ENCODE measurements at regions not wholly inside any gene's neighbourhood (a gene's known extent, or its start where the extent isn't known, plus 50 kb on each side); places are given as distances from the start of the nearest gene placed in this dataset.
"Not testable (repeated sequence)": the region's sequence is repeated elsewhere in the genome, so short reads cannot be mapped to it uniquely, and the experiment has no call there.

DNA sequence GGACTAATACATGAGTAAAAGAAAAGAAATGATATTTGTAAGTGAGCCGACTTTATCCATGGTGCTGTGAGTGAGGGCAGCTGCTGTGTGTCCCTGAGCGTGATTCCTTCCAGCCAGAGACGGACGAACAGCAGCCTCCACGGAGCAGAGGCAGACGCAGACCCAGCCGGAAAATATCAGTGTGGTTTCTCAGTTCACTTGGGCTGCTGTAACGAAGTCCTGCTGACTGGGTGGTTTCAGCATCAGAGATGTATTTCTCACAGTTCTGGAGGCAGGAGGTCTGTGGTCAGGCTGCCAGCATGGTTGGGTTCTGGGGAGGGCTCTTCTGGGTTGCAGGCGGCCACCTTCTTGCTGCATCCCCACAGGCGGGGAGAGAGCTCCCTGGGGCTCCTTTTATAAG, 375.6 kb downstream of the GLRX3 start:
- no peaks in the 10 kb centered on the region for H3K27me3 Mint-ChIP-seq (ENCODE audit: low read depth)
- H3K4me1 Mint-ChIP-seq (ENCODE audit: low read depth) = no peaks in the 10 kb centered on the region
- intact Hi-C loops (cut with micrococcal nuclease) = no loop called here
- H3K4me3 Mint-ChIP-seq (ENCODE audit: low read depth) = no peak overlapping the region
- no peaks in the 10 kb centered on the region for H3K9me3 Mint-ChIP-seq
- DNase-seq (ENCODE audit: low spot score) = no peak
- no peaks in the 10 kb centered on the region for H3K36me3 Mint-ChIP-seq (ENCODE audit: low read depth)
- no peak overlapping the region for H3K27ac Mint-ChIP-seq

DNA sequence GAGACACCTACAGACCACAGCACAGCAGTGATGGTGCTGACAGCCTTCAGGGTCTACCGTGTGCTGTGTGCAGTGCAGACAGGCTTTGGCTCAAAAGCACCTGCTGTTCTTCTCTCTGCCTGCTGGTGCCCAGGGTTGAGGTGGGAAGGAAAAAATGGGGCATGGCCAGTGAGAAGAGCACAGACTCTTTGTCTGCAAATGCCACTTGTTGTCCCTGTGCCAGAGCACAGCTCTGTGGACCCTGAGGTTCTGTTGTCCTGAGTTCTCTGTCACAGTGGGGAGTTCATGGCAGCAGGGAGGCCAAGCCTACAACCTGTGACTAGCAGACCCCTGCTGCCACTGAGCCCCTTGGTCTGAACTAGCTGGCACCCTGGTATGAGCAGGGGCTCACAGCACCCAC, 376.7 kb downstream of the GLRX3 start:
- no peaks in the 10 kb centered on the region for H3K4me1 Mint-ChIP-seq (ENCODE audit: low read depth)
- DNase-seq (ENCODE audit: low spot score) = no peak
- peaks cover 3% of the 10 kb centered on the region for H3K9me3 Mint-ChIP-seq
- intact Hi-C loops (cut with micrococcal nuclease) = no loop called here
- no peaks in the 10 kb centered on the region for H3K36me3 Mint-ChIP-seq (ENCODE audit: low read depth)
- no peaks in the 10 kb centered on the region for H3K27me3 Mint-ChIP-seq (ENCODE audit: low read depth)
- H3K27ac Mint-ChIP-seq = no peak overlapping the region
- H3K4me3 Mint-ChIP-seq (ENCODE audit: low read depth) = no peak overlapping the region

DNA sequence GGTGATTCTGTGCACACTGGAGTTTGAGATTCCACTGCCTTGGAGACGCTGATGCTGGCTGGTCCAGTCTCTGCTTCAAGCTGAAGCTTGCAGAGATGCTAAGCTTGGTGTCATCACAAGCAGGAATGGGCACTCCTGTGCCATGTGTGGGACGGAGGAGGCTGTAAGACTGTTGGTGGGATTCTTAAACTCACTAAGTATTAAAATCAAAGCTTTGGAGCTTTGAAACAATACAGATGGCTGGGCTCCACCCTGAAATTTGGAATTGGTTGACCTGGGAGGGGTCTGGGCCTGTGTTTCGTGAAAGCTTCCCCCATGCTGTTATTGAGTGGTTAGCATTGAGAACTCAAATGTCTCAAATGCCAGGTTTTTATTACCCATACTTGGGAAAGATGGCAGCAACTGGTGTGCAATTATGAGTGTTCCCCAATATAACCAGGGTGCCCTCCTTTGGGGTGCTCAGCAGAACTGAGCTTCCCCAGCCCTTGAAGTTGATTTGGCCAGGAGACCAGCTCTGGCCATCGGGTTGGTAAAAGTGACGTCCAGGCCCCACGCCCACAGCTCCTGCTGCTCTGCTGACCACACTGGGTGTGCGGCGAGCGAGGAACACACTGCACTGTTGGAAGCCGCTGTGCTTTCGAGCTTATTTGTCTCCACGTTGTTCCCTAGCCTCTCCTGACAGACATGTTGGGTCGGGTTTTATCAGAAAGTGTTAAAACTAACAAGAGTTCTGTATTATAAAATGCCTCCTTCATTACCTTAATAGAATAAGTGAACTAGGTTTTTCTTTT, 377.7 kb downstream of the GLRX3 start:
- H3K36me3 Mint-ChIP-seq (ENCODE audit: low read depth) = no peaks in the 10 kb centered on the region
- no peak overlapping the region for H3K27ac Mint-ChIP-seq
- peaks cover 3% of the 10 kb centered on the region for H3K9me3 Mint-ChIP-seq
- no peak for DNase-seq (ENCODE audit: low spot score)
- intact Hi-C loops (cut with micrococcal nuclease) = no loop called here
- no peaks in the 10 kb centered on the region for H3K27me3 Mint-ChIP-seq (ENCODE audit: low read depth)
- H3K4me1 Mint-ChIP-seq (ENCODE audit: low read depth) = no peaks in the 10 kb centered on the region
- H3K4me3 Mint-ChIP-seq (ENCODE audit: low read depth) = no peak overlapping the region

DNA sequence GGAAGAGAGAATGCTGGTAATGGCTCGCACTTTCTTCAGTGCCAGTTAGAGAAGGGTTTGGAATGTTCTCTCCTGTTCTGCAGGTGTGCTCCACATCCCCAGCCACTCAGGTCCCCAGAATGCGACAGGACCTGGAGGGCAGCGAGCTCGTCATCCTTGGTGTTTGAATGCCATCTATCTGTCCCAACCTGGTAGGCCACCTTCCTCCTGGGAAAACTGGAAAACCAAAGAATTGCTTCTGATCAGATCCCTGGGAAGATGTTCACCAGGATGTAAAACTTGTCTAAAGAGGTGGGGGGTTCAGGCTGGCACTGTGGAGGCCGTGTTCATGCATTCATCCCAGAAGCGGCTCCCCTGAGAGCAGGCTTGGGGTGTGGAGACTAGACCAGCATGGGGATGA, 379.5 kb downstream of the GLRX3 start:
- Mint-ChIP-seq H3K36me3 (ENCODE audit: low read depth) (no peaks in the 10 kb centered on the region), H3K9me3 (peaks cover 3% of the 10 kb centered on the region), H3K4me3 (ENCODE audit: low read depth) (no peak overlapping the region), H3K4me1 (ENCODE audit: low read depth) (no peaks in the 10 kb centered on the region), H3K27ac (no peak overlapping the region), H3K27me3 (ENCODE audit: low read depth) (no peaks in the 10 kb centered on the region)
- DNase-seq (ENCODE audit: low spot score) = no peak
- intact Hi-C loops (cut with micrococcal nuclease) = no loop called here

DNA sequence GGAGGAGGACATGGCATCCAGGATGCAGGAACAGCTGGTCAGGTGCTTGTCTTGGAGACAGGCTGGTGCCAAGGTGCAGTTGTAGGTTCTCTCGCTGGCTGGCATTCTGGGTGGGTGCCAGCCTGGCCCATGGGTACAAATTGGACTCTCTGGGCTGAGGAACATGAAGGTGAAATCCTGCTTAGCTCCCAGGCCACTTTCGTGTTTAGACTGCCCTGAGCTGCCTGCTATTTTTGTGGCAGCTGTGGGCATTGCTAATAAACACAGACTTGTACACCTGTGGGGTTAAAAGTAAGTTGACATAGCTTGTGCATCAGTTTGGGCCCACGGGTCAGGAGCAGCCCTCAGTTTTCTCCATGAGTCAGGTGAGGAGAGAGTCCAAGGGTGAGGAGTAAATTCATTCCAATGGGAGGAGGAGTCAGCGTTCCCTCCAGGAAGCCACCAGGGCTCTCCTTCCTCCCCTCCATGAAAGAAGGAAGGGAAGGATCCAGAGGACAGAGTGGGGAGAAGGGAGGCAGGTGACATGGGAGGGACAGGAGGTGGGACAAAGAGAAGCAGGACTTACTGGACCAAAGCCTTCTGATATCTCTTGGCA, 380.0 kb downstream of the GLRX3 start:
- no peak for DNase-seq (ENCODE audit: low spot score)
- Mint-ChIP-seq H3K27me3 (ENCODE audit: low read depth) (no peaks in the 10 kb centered on the region), H3K4me1 (ENCODE audit: low read depth) (no peaks in the 10 kb centered on the region), H3K36me3 (ENCODE audit: low read depth) (no peaks in the 10 kb centered on the region), H3K9me3 (peaks cover 3% of the 10 kb centered on the region), H3K4me3 (ENCODE audit: low read depth) (no peak overlapping the region), H3K27ac (no peak overlapping the region)
- intact Hi-C loops (cut with micrococcal nuclease) = no loop called here

DNA sequence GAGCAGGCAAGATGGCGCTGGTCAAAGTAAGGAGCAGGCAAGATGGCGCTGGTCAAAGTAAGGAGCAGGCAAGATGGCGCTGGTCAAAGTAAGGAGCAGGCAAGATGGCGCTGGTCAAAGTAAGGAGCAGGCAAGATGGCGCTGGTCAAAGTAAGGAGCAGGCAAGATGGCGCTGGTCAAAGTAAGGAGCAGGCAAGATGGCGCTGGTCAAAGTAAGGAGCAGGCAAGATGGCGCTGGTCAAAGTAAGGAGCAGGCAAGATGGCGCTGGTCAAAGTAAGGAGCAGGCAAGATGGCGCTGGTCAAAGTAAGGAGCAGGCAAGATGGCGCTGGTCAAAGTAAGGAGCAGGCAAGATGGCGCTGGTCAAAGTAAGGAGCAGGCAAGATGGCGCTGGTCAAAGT, 382.7 kb downstream of the GLRX3 start:
- H3K36me3 Mint-ChIP-seq (ENCODE audit: low read depth); DNase-seq (ENCODE audit: low spot score): not testable (repeated sequence)

DNA sequence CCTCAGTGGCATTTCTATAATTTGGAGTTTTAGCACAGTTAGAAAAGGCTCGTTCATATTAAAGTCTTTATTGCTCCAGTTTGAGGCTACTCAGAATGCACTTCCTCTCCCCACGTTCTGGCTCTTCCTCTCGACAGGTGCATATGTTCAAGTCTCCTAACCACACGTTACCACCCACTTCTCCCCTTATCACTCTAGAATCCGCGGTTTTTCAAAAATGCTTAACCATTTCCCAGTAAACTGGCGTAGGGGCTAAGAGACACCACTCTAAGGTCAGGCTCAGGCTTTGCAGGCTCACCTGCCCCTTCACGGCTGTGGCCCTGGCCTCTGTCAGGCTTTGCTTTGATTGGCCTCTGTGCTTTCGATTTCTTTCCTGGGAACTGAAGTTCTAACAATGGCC, 383.6 kb downstream of the GLRX3 start:
- Mint-ChIP-seq H3K4me3 (ENCODE audit: low read depth) (no peak overlapping the region), H3K9me3 (peaks cover 3% of the 10 kb centered on the region), H3K27ac (no peak overlapping the region), H3K36me3 (ENCODE audit: low read depth) (no peaks in the 10 kb centered on the region), H3K27me3 (ENCODE audit: low read depth) (no peaks in the 10 kb centered on the region), H3K4me1 (ENCODE audit: low read depth) (no peaks in the 10 kb centered on the region)
- intact Hi-C loops (cut with micrococcal nuclease) = no loop called here
- DNase-seq (ENCODE audit: low spot score) = no peak

More for the DNA sequence above, 382.7 kb downstream of the GLRX3 start:
- H3K9me3 Mint-ChIP-seq; H3K27me3 Mint-ChIP-seq (ENCODE audit: low read depth); H3K4me3 Mint-ChIP-seq (ENCODE audit: low read depth); H3K27ac Mint-ChIP-seq; intact Hi-C loops (cut with micrococcal nuclease); H3K4me1 Mint-ChIP-seq (ENCODE audit: low read depth): not testable (repeated sequence)

DNA sequence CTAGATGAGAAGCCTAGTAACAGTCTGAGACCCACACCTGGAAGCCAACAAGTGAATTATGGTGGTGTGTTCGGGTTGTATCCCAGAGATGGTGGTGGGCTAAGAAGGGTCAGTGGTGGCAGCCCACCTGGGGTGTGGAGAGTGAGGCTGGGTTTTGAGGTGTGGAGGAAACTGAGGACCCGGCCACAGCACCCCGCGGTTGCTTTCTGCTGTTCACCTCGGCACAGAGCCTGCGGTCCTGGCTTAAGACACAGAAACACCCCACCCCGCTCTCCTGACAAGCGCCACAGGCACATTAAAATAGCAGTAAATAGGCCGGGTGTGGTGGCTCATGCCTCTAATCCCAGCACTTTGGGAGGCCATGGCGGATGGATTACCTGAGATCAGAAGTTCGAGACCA, 395.1 kb downstream of the GLRX3 start:
- no peak overlapping the region for H3K27ac Mint-ChIP-seq
- H3K9me3 Mint-ChIP-seq = no peaks in the 10 kb centered on the region
- H3K4me3 Mint-ChIP-seq (ENCODE audit: low read depth) = no peak overlapping the region
- intact Hi-C loops (cut with micrococcal nuclease) = no loop called here
- DNase-seq (ENCODE audit: low spot score) = no peak
- no peaks in the 10 kb centered on the region for H3K4me1 Mint-ChIP-seq (ENCODE audit: low read depth)
- H3K27me3 Mint-ChIP-seq (ENCODE audit: low read depth) = no peaks in the 10 kb centered on the region
- no peaks in the 10 kb centered on the region for H3K36me3 Mint-ChIP-seq (ENCODE audit: low read depth)

DNA sequence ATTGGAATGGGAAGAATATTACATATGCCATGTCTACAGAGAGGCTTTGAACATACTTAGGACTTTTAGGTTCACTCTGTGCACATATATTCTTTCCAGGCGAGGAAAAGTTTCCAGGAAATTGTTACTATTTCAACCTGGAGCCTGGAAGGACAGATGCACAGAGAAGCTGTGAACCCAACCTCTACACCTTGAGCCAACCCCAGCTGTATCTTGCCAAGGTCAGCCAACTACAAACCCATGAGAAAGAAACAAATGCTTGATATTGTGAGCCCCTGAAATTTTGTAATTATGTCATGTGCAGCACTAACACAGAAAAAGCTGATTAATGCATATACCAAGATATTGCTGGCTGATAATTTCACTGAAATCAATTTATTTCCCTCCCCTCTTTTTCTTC, 404.9 kb downstream of the GLRX3 start:
- Mint-ChIP-seq H3K27ac (no peak overlapping the region), H3K36me3 (ENCODE audit: low read depth) (no peaks in the 10 kb centered on the region), H3K9me3 (peaks cover 5% of the 10 kb centered on the region), H3K4me3 (ENCODE audit: low read depth) (no peak overlapping the region), H3K4me1 (ENCODE audit: low read depth) (no peaks in the 10 kb centered on the region), H3K27me3 (ENCODE audit: low read depth) (no peaks in the 10 kb centered on the region)
- no peak for DNase-seq (ENCODE audit: low spot score)
- intact Hi-C loops (cut with micrococcal nuclease) = no loop called here

DNA sequence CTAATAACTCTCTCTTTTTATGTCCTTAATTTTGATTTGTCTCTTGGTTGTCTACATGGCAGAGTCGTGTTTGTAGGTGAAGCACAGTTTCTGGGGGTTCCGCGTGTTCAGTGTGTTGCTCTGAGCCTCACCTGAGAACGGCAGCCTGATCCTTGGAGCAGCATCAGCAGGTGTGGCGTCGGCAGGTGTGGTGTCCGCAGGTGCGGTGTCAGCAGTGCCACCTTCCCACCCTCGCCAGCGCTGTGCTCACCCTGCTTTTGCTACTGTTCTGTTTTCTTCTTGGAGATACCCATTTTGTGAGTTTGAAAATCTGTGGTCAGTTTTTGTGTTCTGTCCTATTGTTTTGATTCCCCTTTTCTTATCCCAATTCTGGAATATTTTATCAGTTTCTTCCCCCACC, 406.6 kb downstream of the GLRX3 start:
- Mint-ChIP-seq H3K36me3 (ENCODE audit: low read depth) (no peaks in the 10 kb centered on the region), H3K4me3 (ENCODE audit: low read depth) (no peak overlapping the region), H3K27me3 (ENCODE audit: low read depth) (no peaks in the 10 kb centered on the region), H3K9me3 (peaks cover 5% of the 10 kb centered on the region), H3K4me1 (ENCODE audit: low read depth) (no peaks in the 10 kb centered on the region), H3K27ac (no peak overlapping the region)
- intact Hi-C loops (cut with micrococcal nuclease) = no loop called here
- no peak for DNase-seq (ENCODE audit: low spot score)

DNA sequence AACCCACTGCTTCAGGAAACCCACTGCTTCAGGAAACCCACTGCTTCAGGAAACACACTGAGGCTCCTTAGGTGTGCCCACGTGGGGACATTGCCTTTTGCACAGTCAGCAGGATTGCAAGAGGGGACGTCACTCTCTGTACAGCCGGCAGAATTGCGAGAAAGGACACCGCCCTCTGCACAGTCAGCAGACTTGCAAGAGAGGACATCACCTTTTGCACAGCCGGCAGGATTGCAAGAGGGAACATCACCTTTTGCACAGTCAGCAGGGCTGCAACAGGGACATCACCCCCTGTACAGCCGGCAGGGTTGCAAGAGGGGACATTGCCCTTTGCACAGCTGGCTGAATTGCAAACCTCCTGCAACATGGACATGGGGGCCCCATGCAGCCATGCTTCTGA, 407.6 kb downstream of the GLRX3 start:
- Mint-ChIP-seq H3K4me1 (ENCODE audit: low read depth) (no peaks in the 10 kb centered on the region), H3K27ac (no peak overlapping the region), H3K27me3 (ENCODE audit: low read depth) (no peaks in the 10 kb centered on the region), H3K9me3 (no peaks in the 10 kb centered on the region), H3K36me3 (ENCODE audit: low read depth) (no peaks in the 10 kb centered on the region), H3K4me3 (ENCODE audit: low read depth) (no peak overlapping the region)
- no peak for DNase-seq (ENCODE audit: low spot score)
- intact Hi-C loops (cut with micrococcal nuclease) = no loop called here

DNA sequence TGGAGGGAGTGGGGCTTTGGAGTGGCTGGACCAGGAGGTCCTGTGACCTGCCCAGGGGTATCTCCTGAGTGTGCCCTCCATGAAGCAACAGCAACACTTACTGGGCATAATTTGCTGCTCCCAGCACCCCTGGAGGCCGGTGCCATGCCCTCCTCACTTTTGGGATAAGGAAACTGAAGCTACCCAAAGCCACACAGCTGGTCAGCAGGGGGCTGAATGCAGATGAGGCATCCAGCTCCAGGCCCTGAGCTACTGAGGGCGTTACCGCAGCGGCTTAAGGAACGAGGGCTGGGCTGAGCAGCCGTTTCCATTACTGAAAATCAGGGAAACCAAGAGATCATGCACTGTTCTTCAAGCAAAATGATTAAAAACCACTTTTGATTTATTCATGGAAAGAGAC, 408.9 kb downstream of the GLRX3 start:
- H3K27me3 Mint-ChIP-seq (ENCODE audit: low read depth) = no peaks in the 10 kb centered on the region
- H3K36me3 Mint-ChIP-seq (ENCODE audit: low read depth) = no peaks in the 10 kb centered on the region
- H3K4me3 Mint-ChIP-seq (ENCODE audit: low read depth) = no peak overlapping the region
- no peak for DNase-seq (ENCODE audit: low spot score)
- no peaks in the 10 kb centered on the region for H3K9me3 Mint-ChIP-seq
- no peaks in the 10 kb centered on the region for H3K4me1 Mint-ChIP-seq (ENCODE audit: low read depth)
- intact Hi-C loops (cut with micrococcal nuclease) = no loop called here
- no peak overlapping the region for H3K27ac Mint-ChIP-seq

DNA sequence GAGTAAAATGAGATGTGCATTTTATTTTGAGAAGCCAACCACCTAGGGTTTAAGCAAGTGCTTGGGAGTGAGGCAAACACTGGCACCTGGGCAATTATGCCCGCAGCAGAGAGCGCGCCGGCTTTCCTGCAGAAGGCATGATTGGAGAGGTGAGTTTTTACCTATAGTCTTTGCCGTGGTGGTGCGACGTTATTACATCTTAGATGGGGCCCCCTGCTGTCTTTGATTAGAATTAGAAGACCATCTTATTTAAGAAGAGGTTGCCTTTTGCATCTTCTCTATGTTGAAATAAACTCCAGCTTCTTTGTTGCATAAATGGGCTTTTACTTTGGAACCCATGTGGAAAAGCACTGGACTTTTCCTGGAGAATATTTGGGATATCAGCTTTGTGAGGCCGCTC, 409.5 kb downstream of the GLRX3 start:
- H3K4me3 Mint-ChIP-seq (ENCODE audit: low read depth) = no peak overlapping the region
- intact Hi-C loops (cut with micrococcal nuclease) = no loop called here
- DNase-seq (ENCODE audit: low spot score) = no peak
- H3K27ac Mint-ChIP-seq = no peak overlapping the region
- no peaks in the 10 kb centered on the region for H3K9me3 Mint-ChIP-seq
- H3K27me3 Mint-ChIP-seq (ENCODE audit: low read depth) = no peaks in the 10 kb centered on the region
- H3K36me3 Mint-ChIP-seq (ENCODE audit: low read depth) = no peaks in the 10 kb centered on the region
- H3K4me1 Mint-ChIP-seq (ENCODE audit: low read depth) = no peaks in the 10 kb centered on the region
